GM12865 (cell line): ENCODE measurements at regions not wholly inside any gene's neighbourhood (a gene's known extent, or its start where the extent isn't known, plus 50 kb on each side); places are given as distances from the start of the nearest gene placed in this dataset.

Experiments used
- DNase-seq: peaks from one replicate; pipeline ENCODE4 v3.0.0; 2010; ENCODE audit warnings: low read depth
- H3K4me3 ChIP-seq: 2 replicates; pipeline ENCODE4 v1.5.1; 2011; ENCODE audit warnings: mild to moderate bottlenecking, low read depth, low read length, control low read depth
- CTCF ChIP-seq: IDR thresholded peaks from 2 replicates; pipeline ENCODE4 v1.5.1; 2011; ENCODE audit warnings: low read length, control low read depth, low read depth, inconsistent platforms; ENCODE audit not compliant: insufficient read depth; ENCODE audit errors: missing control alignments

- TF ChIP-seq CTCF = no peak
- DNase-seq = no peak
- no peak overlapping the region for H3K4me3 ChIP-seq
These were observed 1133.3 kb downstream of the SORCS3 start for GRCh38 chr10:105774351-105774750.

- DNase-seq = no peak
- no peak overlapping the region for H3K4me3 ChIP-seq
- no peak for TF ChIP-seq CTCF
These were observed 1129.6 kb downstream of the SORCS3 start for GRCh38 chr10:105770524-105771212.

DNA sequence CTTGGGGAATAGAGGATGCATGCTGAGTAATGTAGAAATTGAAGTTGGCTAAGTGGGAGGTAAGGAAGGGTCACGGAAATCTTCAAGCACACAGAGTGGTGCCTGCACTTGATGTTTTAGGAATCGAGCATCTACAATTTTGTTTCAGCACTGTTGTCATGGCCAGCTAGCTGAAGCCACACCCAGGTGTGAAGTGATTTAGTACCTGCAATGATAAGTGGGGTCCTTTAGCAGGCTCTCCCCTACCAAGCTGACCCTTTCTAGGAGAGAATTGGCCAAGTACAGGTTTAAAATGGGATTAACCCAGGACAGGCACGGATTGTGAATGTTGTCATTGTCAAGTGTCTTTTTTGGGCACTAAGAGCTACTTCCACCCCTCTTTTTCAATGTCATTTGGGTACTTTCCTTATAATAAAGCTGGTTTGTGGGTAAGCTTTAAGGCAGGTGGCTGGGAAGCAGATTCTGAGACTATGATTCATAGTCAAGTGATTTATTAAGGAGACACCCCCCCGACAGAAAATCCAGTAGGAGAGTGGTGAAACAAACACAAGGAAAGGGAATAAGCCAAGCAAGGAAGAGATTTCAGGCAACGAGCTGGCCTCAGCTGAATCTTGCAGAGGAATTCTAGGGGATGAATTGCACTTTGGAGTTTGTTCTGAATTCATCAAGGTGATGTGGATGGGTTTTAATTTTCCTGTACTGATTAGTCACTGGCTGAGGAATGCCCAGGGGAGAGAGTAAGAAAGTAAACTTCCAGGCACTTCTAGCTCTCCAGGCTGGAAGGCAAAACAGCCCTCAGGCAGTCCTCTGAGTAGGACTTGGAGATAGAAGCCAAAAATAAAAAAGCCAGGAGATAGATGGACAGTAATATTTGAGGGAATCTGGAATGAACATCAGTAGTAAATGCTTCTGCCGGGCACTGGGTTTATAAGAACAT, 1128.4 kb downstream of the SORCS3 start:
- no peak for DNase-seq
- no peak for TF ChIP-seq CTCF
- no peak overlapping the region for H3K4me3 ChIP-seq

- no peak overlapping the region for H3K4me3 ChIP-seq
- no peak for DNase-seq
- no peak for TF ChIP-seq CTCF
These were observed 1122.5 kb downstream of the SORCS3 start for GRCh38 chr10:105763611-105764010.

GRCh38 chr10:105761576-105762260, 1120.6 kb downstream of the SORCS3 start:
- DNase-seq = no peak
- no peak for TF ChIP-seq CTCF
- H3K4me3 ChIP-seq = no peak overlapping the region

DNA sequence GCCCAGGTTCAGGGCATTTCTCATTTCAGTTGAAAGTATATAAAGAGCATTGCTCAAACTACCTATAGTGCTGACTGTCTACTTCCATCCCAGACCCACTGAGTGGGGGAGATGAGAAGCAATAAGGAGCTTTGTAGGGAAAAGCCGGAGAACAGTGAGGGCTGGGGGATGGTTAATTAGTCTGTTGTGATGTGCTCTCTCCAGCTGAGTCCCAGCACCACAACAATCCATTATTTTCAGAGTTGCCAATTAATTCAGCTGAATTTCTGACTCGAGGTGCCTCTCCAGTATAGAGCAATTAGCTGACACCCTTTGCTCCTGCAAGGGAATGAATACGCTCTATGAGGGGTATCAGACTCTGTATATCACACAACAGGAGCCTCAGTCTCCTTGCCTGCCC, 1118.6 kb downstream of the SORCS3 start:
- TF ChIP-seq CTCF = no peak
- DNase-seq = no peak
- no peak overlapping the region for H3K4me3 ChIP-seq
